Renal cortical epithelial cell (primary cell): ENCODE measurements at regions not wholly inside any gene's neighbourhood (a gene's known extent, or its start where the extent isn't known, plus 50 kb on each side); places are given as distances from the start of the nearest gene placed in this dataset.
A peak's percentile ranks its signal among the peaks of the same experiment; 100 is the strongest.

Experiments
- DNase-seq: peaks from one replicate; pipeline ENCODE4 v3.0.0-alpha.2; 2011; ENCODE audit warnings: low read depth

GRCh38 chr15:80308002-80308401 lies 56.0 kb upstream of the CTXND1 start:
- DNase-seq: no peak

- peak; percentile 25 for DNase-seq
These were observed 57.9 kb upstream of the CTXND1 start for GRCh38 chr15:80309769-80310384.

GRCh38 chr15:80310776-80311175 lies 58.8 kb upstream of the CTXND1 start:
- no peak for DNase-seq

DNA sequence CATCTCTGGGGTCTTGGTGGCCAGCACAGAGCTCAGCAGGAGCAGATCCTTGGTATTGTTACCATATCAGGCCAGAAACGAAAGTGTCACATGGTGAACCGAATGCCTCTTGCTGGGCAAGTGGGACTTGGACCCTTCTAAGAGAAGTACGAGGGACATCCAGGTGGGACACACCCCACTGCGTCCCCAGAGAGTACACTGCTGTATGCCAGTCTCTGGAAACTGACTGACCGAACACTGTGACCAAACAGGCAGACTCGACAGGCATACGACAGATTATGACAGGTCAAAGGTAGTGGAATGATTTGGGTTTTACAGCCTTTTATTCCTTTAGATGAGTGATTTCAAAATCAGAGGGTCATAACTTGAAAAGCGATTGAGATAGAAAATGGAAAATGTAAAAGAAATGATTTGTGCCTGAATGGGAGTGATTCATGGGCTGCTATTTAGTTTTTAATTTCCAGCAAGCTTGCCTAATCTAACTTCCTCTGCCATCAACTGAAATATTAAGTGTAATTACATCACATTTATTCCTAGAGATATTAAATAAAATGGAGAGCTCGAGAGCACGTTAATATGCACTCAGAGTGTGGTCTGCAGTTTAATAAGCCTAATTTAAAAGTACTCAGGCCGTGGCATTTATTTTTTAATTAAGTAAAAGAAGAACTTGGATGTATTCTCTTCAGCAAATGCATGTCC lies 63.4 kb upstream of the CTXND1 start:
- DNase-seq: no peak

DNA sequence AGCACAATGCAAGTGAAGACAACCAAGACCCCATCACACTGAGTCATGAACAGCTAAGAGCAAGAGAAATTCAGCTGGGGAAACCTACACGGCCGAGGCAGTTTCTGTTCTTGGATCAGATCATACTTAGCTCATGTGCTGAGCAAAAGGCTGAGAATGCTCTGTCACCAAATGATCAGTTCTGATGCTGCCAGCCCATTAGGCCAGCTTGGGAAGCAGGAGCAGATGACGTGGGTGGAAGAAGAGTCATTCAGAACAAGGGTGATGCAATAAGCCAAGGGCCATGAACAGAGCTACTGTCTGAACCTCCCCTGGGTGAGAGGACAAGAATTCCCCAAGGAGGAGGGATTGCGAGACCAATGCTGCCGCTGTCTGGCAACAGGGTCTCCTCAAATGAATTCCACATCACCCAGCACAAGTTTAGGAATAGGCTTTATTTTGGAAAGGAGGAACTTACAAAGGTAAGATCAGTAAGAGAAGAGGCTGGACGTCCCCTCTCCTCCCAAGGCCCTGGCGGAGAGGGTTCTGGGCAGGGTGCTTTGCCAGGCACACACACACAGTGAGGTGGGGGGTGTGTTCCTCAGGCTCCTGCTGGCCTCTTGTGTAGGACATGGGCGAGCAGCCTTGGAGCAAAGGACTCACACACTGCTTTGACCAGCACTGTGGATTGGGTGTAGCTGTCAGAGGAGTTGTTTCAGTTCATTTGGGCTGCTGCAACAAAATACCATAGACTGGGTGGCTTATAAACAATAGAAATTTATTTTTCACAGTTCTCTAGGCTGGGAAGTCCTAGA lies 65.6 kb upstream of the CTXND1 start:
- peak; percentile 70 for DNase-seq

- no peak for DNase-seq
These were observed 69.8 kb upstream of the CTXND1 start for GRCh38 chr15:80321853-80322252.

- DNase-seq: no peak
These were observed 71.3 kb upstream of the CTXND1 start for GRCh38 chr15:80323285-80323684.

GRCh38 chr15:80324545-80325080 lies 72.6 kb upstream of the CTXND1 start:
- DNase-seq: no peak

GRCh38 chr15:80325206-80325605 lies 73.2 kb upstream of the CTXND1 start:
- DNase-seq: no peak

GRCh38 chr15:80326270-80326669 lies 74.3 kb upstream of the CTXND1 start:
- DNase-seq: no peak

DNA sequence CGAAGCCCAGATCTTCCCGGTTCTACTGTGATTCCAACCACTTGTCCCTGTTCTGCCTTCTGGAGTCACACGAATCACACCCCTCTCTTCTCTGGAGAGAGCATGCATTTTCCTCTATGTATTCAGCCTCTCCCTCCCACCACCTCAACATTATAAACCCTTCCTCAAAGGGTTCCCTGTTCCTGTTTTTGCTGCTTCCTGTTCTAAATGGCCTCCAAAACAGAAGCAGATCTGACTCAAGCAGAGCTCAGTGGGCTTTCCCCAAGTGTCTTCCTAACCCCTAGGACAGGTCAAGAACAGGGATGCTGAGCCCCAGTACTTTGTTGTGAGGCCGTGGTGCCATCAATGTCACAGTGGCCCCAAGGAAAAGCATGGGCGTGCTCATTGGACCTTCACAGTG lies 75.7 kb upstream of the ARNT2 start:
- DNase-seq: no peak

DNA sequence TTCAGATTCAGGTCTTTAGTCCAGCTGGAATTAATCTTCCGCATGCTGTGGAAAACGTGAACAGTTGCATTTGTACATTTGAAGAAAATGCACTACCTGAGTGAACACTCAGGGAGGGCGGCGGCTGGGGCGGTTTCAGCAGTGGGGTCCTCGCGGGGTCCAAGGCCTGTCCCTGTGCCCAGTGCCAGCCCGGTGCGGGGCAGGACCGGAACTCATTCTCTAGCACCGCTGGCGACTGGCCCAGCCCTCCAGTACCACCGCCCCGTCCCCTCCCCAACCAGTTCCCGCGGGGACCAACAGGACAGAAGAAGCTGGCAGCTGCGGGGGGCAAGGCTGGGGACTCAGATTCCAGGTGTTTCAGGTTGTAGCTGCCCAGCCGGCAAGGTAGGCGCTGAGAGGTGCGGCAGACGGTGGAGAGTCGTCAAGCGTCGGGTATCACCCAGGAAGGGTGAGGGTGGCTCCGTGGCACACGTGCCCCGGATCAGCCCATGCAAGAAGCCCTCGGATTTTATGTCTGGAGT lies 72.2 kb upstream of the ARNT2 start:
- DNase-seq: no peak

DNA sequence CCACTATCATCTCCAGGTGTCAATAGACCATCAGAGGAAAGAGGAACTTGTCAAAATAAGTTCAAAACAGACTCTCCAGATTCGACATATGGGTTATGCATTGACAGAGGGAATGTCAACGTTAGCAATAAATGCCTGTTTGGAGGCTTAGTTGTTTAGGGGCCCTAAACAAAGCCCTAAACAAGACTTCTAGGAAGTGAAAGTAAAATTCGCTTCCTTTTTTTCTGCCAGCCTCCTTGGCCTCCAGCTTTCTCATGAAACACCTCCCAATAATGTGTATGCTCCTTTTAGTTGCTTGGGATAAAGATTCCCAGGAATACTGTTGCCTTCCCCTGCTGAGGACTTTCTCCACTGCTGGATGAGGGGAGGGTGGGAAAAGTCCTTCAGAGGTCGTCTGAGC lies 70.9 kb upstream of the ARNT2 start:
- DNase-seq: no peak

DNA sequence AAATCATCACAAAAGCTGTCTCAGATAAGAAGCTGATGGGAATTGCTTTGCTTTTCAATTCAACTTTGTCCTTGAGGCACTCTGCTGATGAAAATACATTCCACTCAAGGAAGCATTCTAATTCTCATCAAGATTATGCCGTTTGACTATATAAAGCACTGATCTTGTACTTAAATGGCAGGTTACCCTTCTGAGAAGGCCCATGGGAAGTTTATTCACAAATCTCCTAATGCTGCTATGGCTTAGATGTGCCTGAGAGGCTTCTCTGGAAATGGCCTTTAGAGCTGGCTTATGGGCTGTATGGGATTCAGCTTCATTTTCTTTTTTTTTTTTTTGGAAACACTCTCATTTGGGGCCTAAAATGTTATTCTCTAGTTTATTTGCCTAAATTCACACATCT lies 69.7 kb upstream of the ARNT2 start:
- DNase-seq: no peak

DNA sequence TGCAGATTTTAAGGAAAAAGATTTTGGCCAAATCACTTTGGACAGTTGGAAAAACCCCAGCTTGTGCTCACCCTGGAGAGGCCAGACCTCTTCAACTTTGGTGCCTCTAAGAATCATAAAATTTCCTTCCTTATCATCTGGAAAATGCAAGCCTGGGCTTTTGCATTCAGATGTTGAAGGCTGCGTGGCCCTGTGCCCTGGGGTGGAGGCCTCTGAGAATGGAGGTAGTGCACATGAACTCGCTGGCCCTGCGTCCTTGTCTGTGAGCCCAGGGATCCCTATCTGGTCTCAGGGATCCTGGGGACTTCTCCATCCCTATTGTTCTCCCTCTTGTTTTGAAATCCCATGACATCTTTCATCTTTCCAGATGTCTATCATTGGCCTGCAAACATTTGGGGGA lies 64.6 kb upstream of the ARNT2 start:
- DNase-seq: no peak

DNA sequence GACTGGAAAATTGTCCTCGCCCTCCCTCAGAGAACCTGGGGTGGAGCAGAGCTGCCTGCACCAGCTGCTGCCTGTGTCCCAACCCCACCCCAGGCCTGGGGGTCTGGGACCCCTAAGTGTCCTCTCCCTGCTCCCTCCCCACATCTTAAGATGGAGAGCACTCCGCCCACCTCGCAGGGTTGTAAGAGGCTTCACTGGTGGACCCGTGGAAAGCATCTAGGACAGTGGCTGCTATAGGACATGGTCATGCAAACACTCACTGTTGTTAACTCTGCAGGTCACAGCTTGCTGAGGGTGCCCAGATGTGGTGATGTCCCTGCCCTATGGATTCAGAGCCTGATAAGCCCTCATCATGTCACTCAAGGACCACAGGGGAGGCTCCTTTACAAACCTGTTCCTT lies 62.0 kb upstream of the ARNT2 start:
- no peak for DNase-seq

DNA sequence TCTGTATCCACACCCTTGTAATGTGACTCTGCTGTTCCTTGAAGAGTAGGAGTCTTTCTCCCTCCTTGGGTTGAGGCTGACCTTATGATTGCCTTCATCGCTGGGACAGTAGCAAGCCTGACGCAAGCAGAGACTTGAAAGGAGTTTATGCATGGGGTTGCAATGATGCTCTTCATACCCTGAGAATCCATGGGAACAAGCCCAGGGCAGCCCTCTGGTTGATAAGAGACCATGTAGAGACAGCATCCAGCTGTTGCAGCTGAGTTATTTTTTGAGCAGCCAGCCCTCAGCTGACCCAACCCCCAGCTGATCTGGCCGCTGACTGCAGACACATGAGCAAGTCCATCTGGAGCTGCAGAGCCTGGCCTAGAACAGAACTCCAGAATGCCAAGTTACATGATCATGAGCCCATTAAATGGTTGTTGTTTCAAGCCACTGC lies 60.6 kb upstream of the ARNT2 start:
- no peak for DNase-seq

DNA sequence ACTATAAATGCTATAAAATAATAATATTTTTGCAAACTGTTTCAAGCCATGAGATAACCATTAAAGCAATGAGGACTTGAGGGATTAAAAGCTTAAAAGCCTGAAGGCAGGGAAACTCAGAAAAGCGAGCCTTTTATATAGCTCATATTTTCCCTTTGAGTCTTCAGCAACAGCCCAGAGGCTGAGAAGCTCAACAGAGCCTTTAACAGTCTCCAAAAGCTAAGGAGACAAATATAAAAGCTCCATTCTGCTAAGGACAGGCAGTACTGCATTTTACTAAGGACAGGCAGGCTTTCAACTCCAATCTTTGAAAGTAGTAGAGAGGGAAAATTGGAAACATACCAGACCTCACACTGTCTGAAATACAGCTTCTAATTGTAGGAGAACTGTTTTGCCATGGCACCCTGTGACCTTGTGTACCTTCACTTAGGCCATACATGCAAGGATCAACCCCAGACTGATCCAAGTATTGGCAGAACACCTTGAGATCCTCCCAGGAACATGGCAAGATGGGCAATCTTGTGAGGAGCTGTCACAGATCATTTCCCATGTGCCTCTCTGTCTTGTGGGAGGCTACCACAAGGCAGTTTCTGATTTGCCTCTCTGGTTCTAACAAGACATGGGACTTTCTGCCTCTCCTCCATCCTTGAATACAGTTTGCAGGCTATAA lies 53.1 kb upstream of the ARNT2 start:
- no peak for DNase-seq
